Adrenal gland (tissue), 5 donors: ENCODE measurements at regions not wholly inside any gene's neighbourhood (a gene's known extent, or its start where the extent isn't known, plus 50 kb on each side); places are given as distances from the start of the nearest gene placed in this dataset.

Source experiments
- POLR2A ChIP-seq, 2 donors: fragments of 450-650 bp; IDR thresholded peaks; one replicate each; pipeline ENCODE4 v1.6.1; 2017; ENCODE audit warnings: antibody characterized with exemption in 2 of 2, mild to moderate bottlenecking in 2 of 2, moderate library complexity in 1 of 2
- TF ChIP-seq, protein P1 (sequence below), 6 experiments: fragments of 450-650 bp in 4 of 6; fragments of 200-600 bp in 2 of 6; sonication (generic) in 1 of 6; IDR thresholded peaks; 1 replicate in 5 of 6; 2 replicates in 1 of 6; pipeline versions ENCODE4 v1.5.1 to v1.8.0; 2016 to 2021; ENCODE audit warnings: antibody characterized with exemption in 6 of 6, mild to moderate bottlenecking in 2 of 6, moderate library complexity in 1 of 6
- donor health status: DM: no; HTN: no; CAD: no.

GRCh38 chr4:54167508-54167907 is 61.6 kb upstream of the PDGFRA start:
- TF ChIP-seq, protein P1, sequence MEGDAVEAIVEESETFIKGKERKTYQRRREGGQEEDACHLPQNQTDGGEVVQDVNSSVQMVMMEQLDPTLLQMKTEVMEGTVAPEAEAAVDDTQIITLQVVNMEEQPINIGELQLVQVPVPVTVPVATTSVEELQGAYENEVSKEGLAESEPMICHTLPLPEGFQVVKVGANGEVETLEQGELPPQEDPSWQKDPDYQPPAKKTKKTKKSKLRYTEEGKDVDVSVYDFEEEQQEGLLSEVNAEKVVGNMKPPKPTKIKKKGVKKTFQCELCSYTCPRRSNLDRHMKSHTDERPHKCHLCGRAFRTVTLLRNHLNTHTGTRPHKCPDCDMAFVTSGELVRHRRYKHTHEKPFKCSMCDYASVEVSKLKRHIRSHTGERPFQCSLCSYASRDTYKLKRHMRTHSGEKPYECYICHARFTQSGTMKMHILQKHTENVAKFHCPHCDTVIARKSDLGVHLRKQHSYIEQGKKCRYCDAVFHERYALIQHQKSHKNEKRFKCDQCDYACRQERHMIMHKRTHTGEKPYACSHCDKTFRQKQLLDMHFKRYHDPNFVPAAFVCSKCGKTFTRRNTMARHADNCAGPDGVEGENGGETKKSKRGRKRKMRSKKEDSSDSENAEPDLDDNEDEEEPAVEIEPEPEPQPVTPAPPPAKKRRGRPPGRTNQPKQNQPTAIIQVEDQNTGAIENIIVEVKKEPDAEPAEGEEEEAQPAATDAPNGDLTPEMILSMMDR (IDR thresholded peaks at IDR 0.05): no peak
- TF ChIP-seq POLR2A (IDR thresholded peaks at IDR 0.05): no peak
